Right lobe of liver (tissue), 6 donors: ENCODE measurements at regions not wholly inside any gene's neighbourhood (a gene's known extent, or its start where the extent isn't known, plus 50 kb on each side); places are given as distances from the start of the nearest gene placed in this dataset.

Source experiments
- ATAC-seq, 4 donors: fragments of 200-7000 bp; cut with Tn5 transposase; one replicate each; pipeline ENCODE4 v1.9.1; 2020; ENCODE audit warnings: mild to moderate bottlenecking in 4 of 4, moderate library complexity in 4 of 4
- DNase-seq, 3 donors: peaks; one replicate each; pipeline ENCODE4 v3.0.0-alpha.2; 2020
- H3K27ac ChIP-seq, 3 donors: fragments of 200-600 bp; one replicate each; pipeline ENCODE4 v1.8.0; 2022
- H3K27me3 ChIP-seq, 2 donors: fragments of 200-600 bp; one replicate each; pipeline ENCODE4 v1.8.0; 2022
- H3K36me3 ChIP-seq, 4 donors: fragments of 200-600 bp; sonication (generic) in 1 of 4; one replicate each; pipeline versions ENCODE4 v1.5.1 to v1.8.0; 2017 to 2022; ENCODE audit warnings: control low read depth in 1 of 4
- H3K4me1 ChIP-seq, 4 donors: fragments of 200-600 bp; sonication (generic) in 1 of 4; one replicate each; pipeline versions ENCODE4 v1.5.1 to v1.8.0; 2017 to 2022; ENCODE audit warnings: control low read depth in 1 of 4
- H3K4me3 ChIP-seq, 3 donors: fragments of 200-600 bp; one replicate each; pipeline ENCODE4 v1.8.0; 2022
- H3K9me3 ChIP-seq, 4 donors: fragments of 200-600 bp; sonication (generic) in 1 of 4; one replicate each; pipeline versions ENCODE4 v1.5.1 to v1.8.0; 2017 to 2022; ENCODE audit warnings: control low read depth in 1 of 4
- POLR2A ChIP-seq: fragments of 450-650 bp; IDR thresholded peaks from one replicate; pipeline ENCODE4 v1.6.1; 2017; ENCODE audit warnings: antibody characterized with exemption, mild to moderate bottlenecking
- WGBS: methylation state at CpG from one replicate; pipeline ENCODE4 v1.1.6; 2018; ENCODE audit warnings: low coverage, low lambda C conversion rate; ENCODE audit not compliant: insufficient coverage; ENCODE audit errors: missing lambda C conversion rate; 5-methylcytosine and 5-hydroxymethylcytosine counted together
- intact Hi-C, 2 donors: fragments of 100-400 bp; cut with DNase I; formaldehyde crosslinking; loops; one replicate each; pipeline versions ENCODE4 v1.11.2 to v1.14.1; 2022
- TF ChIP-seq, protein P1 (sequence below), 4 donors: fragments of 200-600 bp in 3 of 4; fragments of 450-650 bp in 1 of 4; IDR thresholded peaks; one replicate each; pipeline versions ENCODE4 v1.5.1 to v1.8.0; 2016 to 2022; ENCODE audit warnings: antibody characterized with exemption in 4 of 4, mild to moderate bottlenecking in 2 of 4
- donor health status: DM: no; HTN: yes; CAD: no.
- donor health status: DM: no; HTN: no; CAD: no.
- donor health status: DM: no; HTN: no; CAD: no.
- donor health status: DM: no; HTN: yes; CAD: no.
- donor health status: DM: no; HTN: yes; CAD: no.

GRCh38 chr7:9945857-9946256 is 1027.8 kb upstream of the PHF14 start:
- DNase-seq, result no peak
- H3K4me3 ChIP-seq, result no peak overlapping the region
- TF ChIP-seq POLR2A, result no peak
- TF ChIP-seq, protein P1, sequence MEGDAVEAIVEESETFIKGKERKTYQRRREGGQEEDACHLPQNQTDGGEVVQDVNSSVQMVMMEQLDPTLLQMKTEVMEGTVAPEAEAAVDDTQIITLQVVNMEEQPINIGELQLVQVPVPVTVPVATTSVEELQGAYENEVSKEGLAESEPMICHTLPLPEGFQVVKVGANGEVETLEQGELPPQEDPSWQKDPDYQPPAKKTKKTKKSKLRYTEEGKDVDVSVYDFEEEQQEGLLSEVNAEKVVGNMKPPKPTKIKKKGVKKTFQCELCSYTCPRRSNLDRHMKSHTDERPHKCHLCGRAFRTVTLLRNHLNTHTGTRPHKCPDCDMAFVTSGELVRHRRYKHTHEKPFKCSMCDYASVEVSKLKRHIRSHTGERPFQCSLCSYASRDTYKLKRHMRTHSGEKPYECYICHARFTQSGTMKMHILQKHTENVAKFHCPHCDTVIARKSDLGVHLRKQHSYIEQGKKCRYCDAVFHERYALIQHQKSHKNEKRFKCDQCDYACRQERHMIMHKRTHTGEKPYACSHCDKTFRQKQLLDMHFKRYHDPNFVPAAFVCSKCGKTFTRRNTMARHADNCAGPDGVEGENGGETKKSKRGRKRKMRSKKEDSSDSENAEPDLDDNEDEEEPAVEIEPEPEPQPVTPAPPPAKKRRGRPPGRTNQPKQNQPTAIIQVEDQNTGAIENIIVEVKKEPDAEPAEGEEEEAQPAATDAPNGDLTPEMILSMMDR (IDR thresholded peaks at IDR 0.05), result no peak
- H3K36me3 ChIP-seq, result no peaks in the 10 kb centered on the region
- H3K4me1 ChIP-seq, result no peaks in the 10 kb centered on the region
- no peaks in the 10 kb centered on the region for H3K9me3 ChIP-seq
- intact Hi-C loops, result no loop called here
- WGBS, result 69% methylated on average over 2 of the region's 2 CpGs
- no peaks in the 10 kb centered on the region for H3K27me3 ChIP-seq
- ATAC-seq, result peak in 1 of 4 donors; percentile 26
- H3K27ac ChIP-seq, result no peak overlapping the region

DNA sequence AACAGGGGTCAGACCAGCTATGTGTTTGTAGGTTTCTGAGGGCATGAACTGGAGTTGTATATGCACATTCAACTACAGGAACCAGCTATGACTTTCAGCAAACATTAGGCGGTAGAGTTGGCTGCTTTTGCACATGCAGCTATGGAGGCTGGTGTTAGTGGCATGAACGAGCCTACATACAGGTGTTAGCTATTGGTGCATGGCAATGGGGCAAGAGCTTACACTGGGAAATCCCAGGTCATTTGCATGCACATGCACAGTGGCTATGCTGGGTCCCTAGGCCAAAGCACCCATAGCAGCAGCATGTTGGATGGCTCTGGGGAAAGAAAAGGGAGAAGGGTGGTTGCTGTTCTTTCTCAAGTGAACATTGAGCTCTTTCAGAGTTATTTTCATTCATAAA is 1018.5 kb upstream of the PHF14 start:
- intact Hi-C loops, result no loop called here
- 60% methylated on average over 1 of the region's 2 CpGs for whole genome bisulfite sequencing
- Histone ChIP-seq H3K36me3 (no peaks in the 10 kb centered on the region), H3K9me3 (no peaks in the 10 kb centered on the region), H3K4me3 (no peak overlapping the region), H3K4me1 (no peaks in the 10 kb centered on the region), H3K27me3 (no peaks in the 10 kb centered on the region), H3K27ac (no peak overlapping the region)
- no peak for DNase-seq
- no peak for TF ChIP-seq POLR2A
- TF ChIP-seq, protein P1 (IDR thresholded peaks at IDR 0.05), result no peak
- no peak for ATAC-seq

GRCh38 chr7:9958486-9958885 is 1015.2 kb upstream of the PHF14 start:
- Histone ChIP-seq H3K4me1 (no peaks in the 10 kb centered on the region), H3K9me3 (no peaks in the 10 kb centered on the region), H3K27ac (no peak overlapping the region), H3K4me3 (no peak overlapping the region), H3K27me3 (no peaks in the 10 kb centered on the region), H3K36me3 (no peaks in the 10 kb centered on the region)
- WGBS, result 68% methylated on average over 5 of the region's 5 CpGs
- DNase-seq (no peak), ATAC-seq (no peak)
- intact Hi-C loops, result no loop called here
- TF ChIP-seq, protein P1 (IDR thresholded peaks at IDR 0.05), result no peak
- TF ChIP-seq POLR2A, result no peak

- 64% methylated on average over 3 of the region's 3 CpGs for WGBS
- no peak for TF ChIP-seq POLR2A
- TF ChIP-seq, protein P1 (IDR thresholded peaks at IDR 0.05), result no peak
- no peak overlapping the region for H3K27ac ChIP-seq
- no peaks in the 10 kb centered on the region for H3K36me3 ChIP-seq
- intact Hi-C loops, result no loop called here
- no peaks in the 10 kb centered on the region for H3K4me1 ChIP-seq
- ATAC-seq, result no peak
- no peaks in the 10 kb centered on the region for H3K9me3 ChIP-seq
- no peaks in the 10 kb centered on the region for H3K27me3 ChIP-seq
- no peak for DNase-seq
- H3K4me3 ChIP-seq, result no peak overlapping the region
Observed at GRCh38 chr7:9960460-9960859, 1013.2 kb upstream of the PHF14 start.
